Spleen (tissue), 7 donors: ENCODE measurements at regions not wholly inside any gene's neighbourhood (a gene's known extent, or its start where the extent isn't known, plus 50 kb on each side); places are given as distances from the start of the nearest gene placed in this dataset.

Experiments
- POLR2A ChIP-seq, 3 donors: fragments of 450-650 bp; IDR thresholded peaks; one replicate each; pipeline ENCODE4 v1.5.1; 2017; ENCODE audit warnings: antibody characterized with exemption in 3 of 3, mild to moderate bottlenecking in 1 of 3
- POLR2AphosphoS5 ChIP-seq, 3 donors: sonication (generic); formaldehyde crosslinking; IDR thresholded peaks; one replicate each; pipeline ENCODE4 v1.5.1; 2017; ENCODE audit warnings: antibody characterized with exemption in 3 of 3
- TF ChIP-seq, protein P1 (sequence below), 11 experiments: fragments of 200-600 bp in 7 of 11; fragments of 450-650 bp in 4 of 11; sonication (generic) in 4 of 11; IDR thresholded peaks in 8 of 11; conservative IDR thresholded peaks in 3 of 11; 1 replicate in 7 of 11; 2 replicates in 4 of 11; pipeline versions ENCODE4 v1.4.0 to v1.8.0; 2016 to 2021; ENCODE audit warnings: antibody characterized with exemption in 11 of 11, inconsistent platforms in 4 of 11, mild to moderate bottlenecking in 1 of 11
- donor health status: DM: no; HTN: no; CAD: no; lungs with moderate emphysema.
- donor health status: DM: no; HTN: no; CAD: no.
- donor health status: DM: no; HTN: no; CAD: no.

DNA sequence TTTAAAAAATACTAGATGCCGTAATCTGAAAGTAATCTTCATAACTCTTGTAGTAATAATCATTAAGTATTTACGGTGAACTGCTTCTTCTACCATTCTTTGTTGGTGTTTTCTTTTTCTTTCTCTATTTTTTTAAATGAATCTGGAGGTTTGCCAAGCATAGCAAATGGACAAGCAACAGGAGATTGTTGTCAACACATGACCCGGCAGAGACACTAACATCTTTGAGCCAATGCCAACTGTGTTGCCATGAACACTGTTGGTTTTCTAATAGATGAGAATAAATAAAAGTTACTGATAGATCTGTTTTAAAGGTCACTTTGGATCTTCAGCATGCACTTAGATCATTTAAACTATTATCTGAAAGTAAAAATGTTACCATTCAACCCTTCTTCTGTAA is 523.6 kb upstream of the EYS start:
- TF ChIP-seq, protein P1, sequence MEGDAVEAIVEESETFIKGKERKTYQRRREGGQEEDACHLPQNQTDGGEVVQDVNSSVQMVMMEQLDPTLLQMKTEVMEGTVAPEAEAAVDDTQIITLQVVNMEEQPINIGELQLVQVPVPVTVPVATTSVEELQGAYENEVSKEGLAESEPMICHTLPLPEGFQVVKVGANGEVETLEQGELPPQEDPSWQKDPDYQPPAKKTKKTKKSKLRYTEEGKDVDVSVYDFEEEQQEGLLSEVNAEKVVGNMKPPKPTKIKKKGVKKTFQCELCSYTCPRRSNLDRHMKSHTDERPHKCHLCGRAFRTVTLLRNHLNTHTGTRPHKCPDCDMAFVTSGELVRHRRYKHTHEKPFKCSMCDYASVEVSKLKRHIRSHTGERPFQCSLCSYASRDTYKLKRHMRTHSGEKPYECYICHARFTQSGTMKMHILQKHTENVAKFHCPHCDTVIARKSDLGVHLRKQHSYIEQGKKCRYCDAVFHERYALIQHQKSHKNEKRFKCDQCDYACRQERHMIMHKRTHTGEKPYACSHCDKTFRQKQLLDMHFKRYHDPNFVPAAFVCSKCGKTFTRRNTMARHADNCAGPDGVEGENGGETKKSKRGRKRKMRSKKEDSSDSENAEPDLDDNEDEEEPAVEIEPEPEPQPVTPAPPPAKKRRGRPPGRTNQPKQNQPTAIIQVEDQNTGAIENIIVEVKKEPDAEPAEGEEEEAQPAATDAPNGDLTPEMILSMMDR (IDR thresholded peaks at IDR 0.05 in 8 of 11, conservative IDR thresholded peaks at IDR 0.05 in 3 of 11), result no peak
- TF ChIP-seq POLR2A (IDR thresholded peaks at IDR 0.05), result no peak
- TF ChIP-seq POLR2AphosphoS5 (IDR thresholded peaks at IDR 0.05), result no peak
